IgD-negative memory B cell (primary cell): ENCODE measurements at regions not wholly inside any gene's neighbourhood (a gene's known extent, or its start where the extent isn't known, plus 50 kb on each side); places are given as distances from the start of the nearest gene placed in this dataset.

Experiments used
- H3K27ac Mint-ChIP-seq, 3 donors: one replicate each; pipeline ENCODE4 v1.8.0; 2020 to 2022; ENCODE audit warnings: mild to moderate bottlenecking in 3 of 3, mixed read lengths in 3 of 3, moderate library complexity in 1 of 3
- H3K27me3 Mint-ChIP-seq: one replicate; pipeline ENCODE4 v1.8.0; 2021; ENCODE audit warnings: mixed read lengths
- H3K36me3 Mint-ChIP-seq: one replicate; pipeline ENCODE4 v1.8.0; 2020; ENCODE audit warnings: mild to moderate bottlenecking, mixed read lengths
- H3K4me1 Mint-ChIP-seq, 3 donors: one replicate each; pipeline ENCODE4 v1.8.0; 2020 to 2022; ENCODE audit warnings: mixed read lengths in 3 of 3, mild to moderate bottlenecking in 1 of 3
- H3K4me3 Mint-ChIP-seq, 4 donors: one replicate each; pipeline ENCODE4 v1.8.0; 2020 to 2022; ENCODE audit warnings: mild to moderate bottlenecking in 4 of 4, mixed read lengths in 4 of 4, moderate library complexity in 3 of 4
- H3K9me3 Mint-ChIP-seq, 3 donors: one replicate each; pipeline ENCODE4 v1.8.0; 2020 to 2021; ENCODE audit warnings: mixed read lengths in 3 of 3, mild to moderate bottlenecking in 1 of 3

GRCh38 chr5:87844449-87844848, 424.2 kb downstream of the TMEM161B start:
- Mint-ChIP-seq H3K27me3 (no peaks in the 10 kb centered on the region), H3K4me3 (no peak overlapping the region), H3K9me3 (peaks cover 0 to 11% (median 4%) of the 10 kb centered on the region in 3 donors)

GRCh38 chr5:87836696-87837095, 424.0 kb upstream of the CCNH start:
- Mint-ChIP-seq H3K4me1 (peaks cover 0 to 2% (median 0%) of the 10 kb centered on the region in 3 donors), H3K36me3 (no peaks in the 10 kb centered on the region), H3K27me3 (no peaks in the 10 kb centered on the region), H3K27ac (no peak overlapping the region), H3K4me3 (no peak overlapping the region), H3K9me3 (peaks cover 9 to 47% (median 15%) of the 10 kb centered on the region in 3 donors)

More at GRCh38 chr5:87844449-87844848, 424.2 kb downstream of the TMEM161B start:
- H3K36me3 Mint-ChIP-seq, result no peaks in the 10 kb centered on the region
- no peak overlapping the region for H3K27ac Mint-ChIP-seq
- H3K4me1 Mint-ChIP-seq, result no peaks in the 10 kb centered on the region

GRCh38 chr5:87831499-87831898, 418.8 kb upstream of the CCNH start:
- no peaks in the 10 kb centered on the region for H3K4me1 Mint-ChIP-seq
- H3K36me3 Mint-ChIP-seq, result no peaks in the 10 kb centered on the region
- H3K9me3 Mint-ChIP-seq, result peaks cover 8 to 28% (median 9%) of the 10 kb centered on the region in 3 donors
- H3K27ac Mint-ChIP-seq, result no peak overlapping the region
- H3K27me3 Mint-ChIP-seq, result no peaks in the 10 kb centered on the region
- H3K4me3 Mint-ChIP-seq, result no peak overlapping the region

- no peaks in the 10 kb centered on the region for H3K4me1 Mint-ChIP-seq
- no peak overlapping the region for H3K27ac Mint-ChIP-seq
- H3K27me3 Mint-ChIP-seq, result no peaks in the 10 kb centered on the region
- no peak overlapping the region for H3K4me3 Mint-ChIP-seq
- H3K9me3 Mint-ChIP-seq, result peaks cover 5 to 22% (median 6%) of the 10 kb centered on the region in 3 donors
- no peaks in the 10 kb centered on the region for H3K36me3 Mint-ChIP-seq
Measured at GRCh38 chr5:87829217-87829551, 416.5 kb upstream of the CCNH start.

- H3K4me1 Mint-ChIP-seq, result no peaks in the 10 kb centered on the region
- H3K9me3 Mint-ChIP-seq, result peaks cover 5 to 18% (median 6%) of the 10 kb centered on the region in 3 donors
- H3K27me3 Mint-ChIP-seq, result no peaks in the 10 kb centered on the region
- H3K27ac Mint-ChIP-seq, result no peak overlapping the region
- no peaks in the 10 kb centered on the region for H3K36me3 Mint-ChIP-seq
- no peak overlapping the region for H3K4me3 Mint-ChIP-seq
Measured at GRCh38 chr5:87828545-87829216, 416.0 kb upstream of the CCNH start.

- Mint-ChIP-seq H3K27ac (no peak overlapping the region), H3K4me1 (no peaks in the 10 kb centered on the region), H3K27me3 (no peaks in the 10 kb centered on the region), H3K4me3 (no peak overlapping the region), H3K9me3 (peaks cover 4 to 10% (median 9%) of the 10 kb centered on the region in 3 donors), H3K36me3 (no peaks in the 10 kb centered on the region)
Measured at GRCh38 chr5:87827539-87827938, 414.8 kb upstream of the CCNH start.

- no peak overlapping the region for H3K4me3 Mint-ChIP-seq
- peaks cover 0 to 3% (median 3%) of the 10 kb centered on the region in 3 donors for H3K9me3 Mint-ChIP-seq
- H3K4me1 Mint-ChIP-seq, result no peaks in the 10 kb centered on the region
- H3K27ac Mint-ChIP-seq, result no peak overlapping the region
- H3K36me3 Mint-ChIP-seq, result no peaks in the 10 kb centered on the region
- no peaks in the 10 kb centered on the region for H3K27me3 Mint-ChIP-seq
Measured at GRCh38 chr5:87826507-87826906, 413.8 kb upstream of the CCNH start.

GRCh38 chr5:87825583-87825982, 412.9 kb upstream of the CCNH start:
- Mint-ChIP-seq H3K4me1 (no peaks in the 10 kb centered on the region), H3K27me3 (no peaks in the 10 kb centered on the region), H3K27ac (no peak overlapping the region), H3K36me3 (no peaks in the 10 kb centered on the region), H3K9me3 (peaks cover 0 to 3% (median 3%) of the 10 kb centered on the region in 3 donors), H3K4me3 (no peak overlapping the region)

GRCh38 chr5:87807783-87808182, 395.1 kb upstream of the CCNH start:
- H3K36me3 Mint-ChIP-seq, result peaks cover 3% of the 10 kb centered on the region

GRCh38 chr5:87803352-87803751, 390.6 kb upstream of the CCNH start:
- Mint-ChIP-seq H3K36me3 (no peaks in the 10 kb centered on the region), H3K27ac (no peak overlapping the region), H3K27me3 (peaks cover 2% of the 10 kb centered on the region), H3K9me3 (peaks cover 4 to 5% (median 4%) of the 10 kb centered on the region in 3 donors), H3K4me1 (no peaks in the 10 kb centered on the region), H3K4me3 (no peak overlapping the region)

More at GRCh38 chr5:87807783-87808182, 395.1 kb upstream of the CCNH start:
- H3K4me1 Mint-ChIP-seq, result no peaks in the 10 kb centered on the region
- H3K9me3 Mint-ChIP-seq, result peaks cover 4 to 5% (median 5%) of the 10 kb centered on the region in 3 donors
- no peak overlapping the region for H3K4me3 Mint-ChIP-seq
- no peak overlapping the region for H3K27ac Mint-ChIP-seq
- H3K27me3 Mint-ChIP-seq, result no peaks in the 10 kb centered on the region

GRCh38 chr5:87791869-87792268, 379.1 kb upstream of the CCNH start:
- Mint-ChIP-seq H3K4me1 (no peaks in the 10 kb centered on the region), H3K27me3 (peaks cover 4% of the 10 kb centered on the region), H3K9me3 (no peaks in the 10 kb centered on the region), H3K27ac (no peak overlapping the region), H3K4me3 (no peak overlapping the region), H3K36me3 (no peaks in the 10 kb centered on the region)

GRCh38 chr5:87788416-87788815, 375.7 kb upstream of the CCNH start:
- H3K27me3 Mint-ChIP-seq, result peaks cover 3% of the 10 kb centered on the region
- no peak overlapping the region for H3K27ac Mint-ChIP-seq
- H3K4me1 Mint-ChIP-seq, result no peaks in the 10 kb centered on the region
- H3K9me3 Mint-ChIP-seq, result no peaks in the 10 kb centered on the region
- H3K36me3 Mint-ChIP-seq, result no peaks in the 10 kb centered on the region
- no peak overlapping the region for H3K4me3 Mint-ChIP-seq

GRCh38 chr5:87787625-87788256, 375.0 kb upstream of the CCNH start:
- Mint-ChIP-seq H3K36me3 (no peaks in the 10 kb centered on the region), H3K4me3 (no peak overlapping the region), H3K27me3 (peaks cover 3% of the 10 kb centered on the region), H3K27ac (no peak overlapping the region), H3K4me1 (no peaks in the 10 kb centered on the region), H3K9me3 (no peaks in the 10 kb centered on the region)

GRCh38 chr5:87787086-87787485, 374.4 kb upstream of the CCNH start:
- Mint-ChIP-seq H3K36me3 (no peaks in the 10 kb centered on the region), H3K27ac (no peak overlapping the region), H3K27me3 (peaks cover 5% of the 10 kb centered on the region), H3K4me3 (no peak overlapping the region), H3K4me1 (no peaks in the 10 kb centered on the region), H3K9me3 (no peaks in the 10 kb centered on the region)

- peaks cover 9% of the 10 kb centered on the region for H3K27me3 Mint-ChIP-seq
- no peaks in the 10 kb centered on the region for H3K9me3 Mint-ChIP-seq
- H3K4me3 Mint-ChIP-seq, result no peak overlapping the region
- H3K4me1 Mint-ChIP-seq, result no peaks in the 10 kb centered on the region
- H3K27ac Mint-ChIP-seq, result no peak overlapping the region
- H3K36me3 Mint-ChIP-seq, result no peaks in the 10 kb centered on the region
Measured at GRCh38 chr5:87786471-87786870, 373.7 kb upstream of the CCNH start.
